Fibroblast of lung (primary cell): ENCODE measurements at regions not wholly inside any gene's neighbourhood (a gene's known extent, or its start where the extent isn't known, plus 50 kb on each side); places are given as distances from the start of the nearest gene placed in this dataset.

Source experiments
- DNase-seq, 2 donors: peaks; one replicate each; pipeline versions ENCODE4 v3.0.0 to v3.0.0-alpha.2; 2010; ENCODE audit warnings: low read depth in 2 of 2
- H2AFZ ChIP-seq: 2 replicates; pipeline ENCODE4 v1.5.1; 2012; ENCODE audit warnings: low read length, control low read depth, inconsistent platforms
- H3K27ac ChIP-seq: 2 replicates; pipeline ENCODE4 v1.5.1; 2011; ENCODE audit warnings: low read length, control low read depth; ENCODE audit not compliant: insufficient read depth
- H3K27me3 ChIP-seq: 2 replicates; pipeline ENCODE4 v1.5.1; 2011; ENCODE audit warnings: mild to moderate bottlenecking, low read length; ENCODE audit not compliant: control insufficient read depth, insufficient read depth
- H3K36me3 ChIP-seq: 2 replicates; pipeline ENCODE4 v1.5.1; 2011; ENCODE audit warnings: low read length; ENCODE audit not compliant: control insufficient read depth, insufficient read depth
- H3K4me1 ChIP-seq: 2 replicates; pipeline ENCODE4 v1.5.1; 2011; ENCODE audit warnings: low read length; ENCODE audit not compliant: control insufficient read depth, insufficient read depth; ENCODE audit errors: extremely low read depth
- H3K4me2 ChIP-seq: 2 replicates; pipeline ENCODE4 v1.5.1; 2011; ENCODE audit warnings: low read length, control low read depth; ENCODE audit not compliant: insufficient read depth; ENCODE audit errors: extremely low read depth
- H3K4me3 ChIP-seq, 4 experiments: fragments of 200-600 bp in 1 of 4; sonication (generic) in 1 of 4; replicated peaks in 1 of 4; 2 replicates each; pipeline ENCODE4 v1.5.1; 2011 to 2016; ENCODE audit warnings: low read length in 4 of 4, low read depth in 3 of 4, mild to moderate bottlenecking in 3 of 4, control low read depth in 2 of 4, inconsistent platforms in 1 of 4, mixed read lengths in 1 of 4; ENCODE audit not compliant: insufficient read depth in 1 of 4; ENCODE audit errors: control extremely low read depth in 1 of 4
- H3K79me2 ChIP-seq: 2 replicates; pipeline ENCODE4 v1.5.1; 2012; ENCODE audit warnings: mild to moderate bottlenecking, low read length, inconsistent platforms; ENCODE audit not compliant: control insufficient read depth, insufficient read depth
- H3K9ac ChIP-seq: 2 replicates; pipeline ENCODE4 v1.5.1; 2011; ENCODE audit warnings: mild to moderate bottlenecking, low read length, control low read depth; ENCODE audit not compliant: insufficient read depth
- H3K9me3 ChIP-seq: 2 replicates; pipeline ENCODE4 v1.5.1; 2012; ENCODE audit warnings: low read depth, low read length; ENCODE audit not compliant: control insufficient read depth, insufficient read depth
- H4K20me1 ChIP-seq: 2 replicates; pipeline ENCODE4 v1.5.1; 2011; ENCODE audit warnings: low read length; ENCODE audit not compliant: control insufficient read depth, insufficient read depth; ENCODE audit errors: extremely low read depth
- EZH2 ChIP-seq: IDR thresholded peaks from 2 replicates; pipeline ENCODE4 v1.5.1; 2012; ENCODE audit warnings: low read length, control low read depth, mild to moderate bottlenecking; ENCODE audit errors: missing control alignments
- TF ChIP-seq, protein P1 (sequence below), 2 donors: IDR thresholded peaks in 1 of 2; conservative IDR thresholded peaks in 1 of 2; 1 replicate in 1 of 2; 2 replicates in 1 of 2; pipeline ENCODE4 v1.5.1; 2011 to 2012; ENCODE audit warnings: low read length in 2 of 2, control low read depth in 1 of 2, inconsistent platforms in 1 of 2, low read depth in 1 of 2, mild to moderate bottlenecking in 1 of 2

DNA sequence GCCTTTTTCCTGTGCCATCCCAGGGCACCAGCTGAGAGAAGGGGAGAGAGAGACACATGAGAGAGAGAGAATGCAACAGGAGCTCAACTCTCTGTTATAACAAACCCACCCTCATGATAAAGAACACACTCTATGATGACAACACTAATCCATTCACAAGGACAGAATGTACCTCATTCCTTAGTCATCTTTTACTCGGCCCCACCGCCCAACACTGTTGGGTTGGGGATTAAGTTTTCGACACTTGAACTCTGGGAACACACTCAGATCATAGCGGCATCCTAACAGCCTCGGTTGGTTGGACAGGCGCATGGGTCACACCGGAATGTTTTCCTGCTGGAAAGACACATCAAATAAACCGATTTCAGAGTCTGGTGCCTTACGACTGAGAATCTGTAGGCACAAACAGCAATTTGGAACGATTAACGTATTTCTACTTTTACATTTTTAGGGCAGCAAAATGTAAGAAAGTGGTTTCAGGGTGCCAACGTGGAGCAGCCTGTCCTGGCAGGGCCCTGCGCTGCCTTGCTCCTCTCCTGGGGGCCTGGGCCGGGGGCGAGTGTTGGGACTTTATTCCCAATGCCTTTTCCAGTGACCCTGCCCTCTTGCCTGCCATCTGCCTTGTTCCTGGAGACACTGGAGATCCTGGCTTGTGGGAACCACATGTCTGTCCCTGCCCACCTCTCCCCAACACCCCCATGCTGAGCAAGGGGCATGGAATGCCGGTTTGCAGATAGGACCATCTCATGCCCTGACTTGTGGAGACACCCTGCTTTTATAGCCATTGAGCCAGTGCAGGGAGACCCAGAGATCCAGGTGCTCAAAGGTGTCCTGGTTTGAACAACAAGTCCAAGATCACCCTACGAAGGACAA is 287.0 kb downstream of the TCERG1L start:
- H3K79me2 ChIP-seq, result no peaks in the 10 kb centered on the region
- no peaks in the 10 kb centered on the region for H3K27me3 ChIP-seq

DNA sequence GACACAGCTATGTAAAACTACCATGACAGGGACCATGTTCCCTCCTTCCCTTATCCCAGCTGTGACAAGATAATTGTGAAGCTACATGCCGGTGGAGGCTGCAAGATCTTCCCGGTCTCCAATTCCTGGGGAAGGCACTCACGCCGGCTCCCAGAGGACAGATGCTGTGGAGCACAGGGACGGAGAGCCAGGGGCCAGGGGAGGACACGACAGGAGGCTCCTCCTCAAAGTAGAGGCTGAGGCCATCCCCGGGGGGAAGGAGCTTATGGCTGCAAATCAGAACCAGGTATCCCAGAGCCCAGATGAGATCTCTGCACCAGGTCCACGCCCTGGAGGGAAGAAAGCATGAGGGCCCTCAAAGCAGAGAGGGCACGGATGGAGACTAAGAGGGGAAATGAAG is 286.2 kb downstream of the TCERG1L start:
- no peak overlapping the region for H3K9ac ChIP-seq
- H3K79me2 ChIP-seq, result no peaks in the 10 kb centered on the region
- no peaks in the 10 kb centered on the region for H3K4me1 ChIP-seq
- peaks cover 2% of the 10 kb centered on the region for H3K9me3 ChIP-seq
- no peaks in the 10 kb centered on the region for H3K27me3 ChIP-seq
- H3K36me3 ChIP-seq, result no peaks in the 10 kb centered on the region
- DNase-seq, result no peak
- H3K4me3 ChIP-seq, result no peak overlapping the region
- no peak overlapping the region for H3K27ac ChIP-seq
- no peak overlapping the region for H2AFZ ChIP-seq
- no peak overlapping the region for H3K4me2 ChIP-seq
- H4K20me1 ChIP-seq, result no peaks in the 10 kb centered on the region
- TF ChIP-seq, protein P1, sequence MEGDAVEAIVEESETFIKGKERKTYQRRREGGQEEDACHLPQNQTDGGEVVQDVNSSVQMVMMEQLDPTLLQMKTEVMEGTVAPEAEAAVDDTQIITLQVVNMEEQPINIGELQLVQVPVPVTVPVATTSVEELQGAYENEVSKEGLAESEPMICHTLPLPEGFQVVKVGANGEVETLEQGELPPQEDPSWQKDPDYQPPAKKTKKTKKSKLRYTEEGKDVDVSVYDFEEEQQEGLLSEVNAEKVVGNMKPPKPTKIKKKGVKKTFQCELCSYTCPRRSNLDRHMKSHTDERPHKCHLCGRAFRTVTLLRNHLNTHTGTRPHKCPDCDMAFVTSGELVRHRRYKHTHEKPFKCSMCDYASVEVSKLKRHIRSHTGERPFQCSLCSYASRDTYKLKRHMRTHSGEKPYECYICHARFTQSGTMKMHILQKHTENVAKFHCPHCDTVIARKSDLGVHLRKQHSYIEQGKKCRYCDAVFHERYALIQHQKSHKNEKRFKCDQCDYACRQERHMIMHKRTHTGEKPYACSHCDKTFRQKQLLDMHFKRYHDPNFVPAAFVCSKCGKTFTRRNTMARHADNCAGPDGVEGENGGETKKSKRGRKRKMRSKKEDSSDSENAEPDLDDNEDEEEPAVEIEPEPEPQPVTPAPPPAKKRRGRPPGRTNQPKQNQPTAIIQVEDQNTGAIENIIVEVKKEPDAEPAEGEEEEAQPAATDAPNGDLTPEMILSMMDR (conservative IDR thresholded peaks at IDR 0.05 in 1 of 2, IDR thresholded peaks at IDR 0.05 in 1 of 2; ENCODE audit: low read depth in 1 of 2, low read length in 2 of 2), result no peak

More for the DNA sequence above, 287.0 kb downstream of the TCERG1L start:
- Histone ChIP-seq H3K27ac (no peak overlapping the region), H3K4me3 (no peak overlapping the region), H3K4me1 (no peaks in the 10 kb centered on the region), H3K9me3 (peaks cover 2% of the 10 kb centered on the region), H4K20me1 (no peaks in the 10 kb centered on the region), H2AFZ (no peak overlapping the region), H3K4me2 (no peak overlapping the region), H3K9ac (no peak overlapping the region), H3K36me3 (no peaks in the 10 kb centered on the region)
- TF ChIP-seq, protein P1 (conservative IDR thresholded peaks at IDR 0.05 in 1 of 2, IDR thresholded peaks at IDR 0.05 in 1 of 2; ENCODE audit: low read depth in 1 of 2, low read length in 2 of 2), result no peak
- no peak for TF ChIP-seq EZH2
- no peak for DNase-seq

DNA sequence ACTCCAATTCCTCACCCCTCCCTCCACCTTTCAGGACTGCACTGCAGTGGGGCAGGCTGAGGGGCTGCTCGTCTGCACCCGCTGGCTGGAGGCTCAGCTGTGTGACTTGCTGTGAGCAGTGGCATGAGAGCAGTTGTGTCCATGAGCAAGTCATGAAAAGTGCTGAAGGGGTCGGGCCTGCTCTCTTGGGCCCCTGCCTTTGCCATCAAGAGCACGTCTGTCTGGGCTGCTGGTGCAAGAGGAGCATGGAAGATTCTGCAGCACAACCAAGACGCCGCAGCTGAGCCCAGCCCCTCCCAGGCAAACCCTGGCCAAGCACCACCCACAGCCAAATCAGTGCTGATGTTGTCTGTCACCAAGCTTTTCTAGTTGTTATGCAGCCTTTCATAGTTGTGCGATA is 284.3 kb downstream of the TCERG1L start:
- Histone ChIP-seq H3K79me2 (no peaks in the 10 kb centered on the region), H3K4me1 (no peaks in the 10 kb centered on the region), H3K4me2 (no peak overlapping the region), H3K27ac (no peak overlapping the region), H2AFZ (no peak overlapping the region), H3K36me3 (no peaks in the 10 kb centered on the region), H3K9me3 (peaks cover 1% of the 10 kb centered on the region), H4K20me1 (no peaks in the 10 kb centered on the region), H3K9ac (no peak overlapping the region), H3K27me3 (no peaks in the 10 kb centered on the region), H3K4me3 (no peak overlapping the region)
- no peak for DNase-seq
- TF ChIP-seq, protein P1 (conservative IDR thresholded peaks at IDR 0.05 in 1 of 2, IDR thresholded peaks at IDR 0.05 in 1 of 2; ENCODE audit: low read depth in 1 of 2, low read length in 2 of 2), result no peak
- TF ChIP-seq EZH2, result no peak
